HG03342 (cell line): ENCODE measurements at regions not wholly inside any gene's neighbourhood (a gene's known extent, or its start where the extent isn't known, plus 50 kb on each side); places are given as distances from the start of the nearest gene placed in this dataset.

Experiments
- ATAC-seq: cut with Tn5 transposase; IDR thresholded peaks from one replicate; pipeline ENCODE4 v1.9.1; 2021; ENCODE audit warnings: mild to moderate bottlenecking, moderate library complexity; ENCODE audit not compliant: unreplicated experiment

- ATAC-seq: no peak
Measured at GRCh38 chr2:71823526-71823925, 324.1 kb downstream of the CYP26B1 start.

GRCh38 chr2:71822463-71822862, 325.2 kb downstream of the CYP26B1 start:
- ATAC-seq: no peak

GRCh38 chr2:71821856-71822255, 325.8 kb downstream of the CYP26B1 start:
- ATAC-seq: no peak

GRCh38 chr2:71816815-71817214, 330.8 kb downstream of the CYP26B1 start:
- ATAC-seq: no peak

DNA sequence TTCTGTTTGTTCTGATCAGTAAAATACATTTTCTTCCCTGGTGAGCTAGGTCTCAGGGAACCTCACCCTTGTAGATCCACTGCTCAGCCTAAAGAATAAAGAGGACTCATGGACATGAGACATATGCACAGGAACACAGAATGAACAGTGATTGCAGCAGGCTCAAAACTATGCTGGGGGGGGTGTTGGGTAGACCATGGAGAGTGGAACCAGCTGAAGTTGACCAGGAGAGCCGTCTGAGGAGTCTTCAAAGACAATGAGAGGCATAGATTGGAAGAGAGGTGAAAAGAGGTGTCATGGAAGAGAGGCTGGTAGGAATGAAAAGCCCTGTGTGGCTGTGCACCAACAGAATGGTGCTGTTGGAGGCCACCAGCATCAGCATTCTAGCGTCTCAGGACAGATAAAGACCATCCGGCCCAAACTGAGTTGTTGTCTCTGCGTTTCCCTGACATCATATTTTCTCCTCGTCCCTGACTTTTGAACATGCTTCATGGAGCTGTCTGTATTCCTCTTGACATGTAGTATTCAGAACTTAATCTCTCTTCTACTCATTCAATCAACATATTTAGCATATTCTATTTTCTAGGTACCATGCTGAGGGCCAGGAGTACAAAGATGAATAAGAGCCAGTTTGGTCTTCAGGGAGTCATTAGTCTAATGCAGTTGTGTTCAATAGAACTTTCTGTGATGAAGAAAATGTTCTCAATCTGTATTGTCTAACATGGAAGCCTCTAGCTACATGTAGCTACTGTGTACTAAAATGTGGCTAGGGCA, 331.8 kb downstream of the CYP26B1 start:
- ATAC-seq: no peak

DNA sequence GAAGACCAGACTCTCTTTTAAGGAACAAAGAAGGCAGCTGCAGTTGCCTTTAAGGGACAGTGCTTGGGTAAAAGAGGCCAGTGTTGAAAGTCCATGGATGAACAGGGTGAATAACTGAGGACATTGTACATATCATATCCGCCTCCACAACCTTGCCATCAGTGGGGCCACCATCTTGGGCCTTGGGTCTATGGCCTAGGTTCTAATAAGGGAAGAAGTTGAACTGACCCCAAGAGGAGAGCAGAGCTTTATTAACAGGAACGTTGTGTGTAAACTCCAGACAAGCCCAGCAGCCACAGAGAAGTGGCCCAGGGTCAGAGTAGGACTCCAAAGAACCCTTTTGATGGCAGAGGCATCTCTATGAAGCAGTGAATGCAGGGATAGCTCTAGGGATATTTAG, 332.8 kb downstream of the CYP26B1 start:
- ATAC-seq: no peak

DNA sequence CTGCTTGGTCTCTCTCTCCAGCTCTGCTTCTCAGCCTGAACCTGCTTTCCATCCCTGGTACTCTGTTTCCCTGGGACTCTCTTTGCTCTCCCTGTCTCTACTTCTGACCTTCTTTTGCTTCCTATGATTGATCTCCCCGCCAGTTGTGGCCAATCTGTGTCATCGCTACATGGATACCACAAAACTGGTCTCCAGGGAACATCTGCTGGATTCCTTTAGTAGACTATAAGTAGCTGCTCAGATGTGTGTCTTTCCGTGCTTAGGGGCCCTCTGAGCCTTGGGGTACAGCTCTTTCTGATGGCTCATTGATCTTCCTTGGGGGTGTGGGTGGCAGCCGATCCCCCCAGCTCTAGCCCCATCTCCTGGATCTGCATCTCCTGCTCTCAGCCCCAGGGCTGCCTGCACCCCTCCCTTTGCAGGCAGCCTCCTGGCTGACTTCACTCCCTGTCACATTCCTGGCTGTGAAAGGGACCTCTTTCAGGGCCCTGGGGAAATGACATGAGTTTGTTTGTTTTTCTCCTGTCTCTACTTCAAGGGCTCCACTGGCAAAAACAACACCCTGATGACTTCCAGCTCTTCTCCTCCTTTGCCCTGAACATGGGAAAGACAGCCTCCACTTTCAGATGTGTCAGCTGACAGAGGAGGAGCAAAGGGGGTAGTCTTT, 333.7 kb downstream of the CYP26B1 start:
- ATAC-seq: no peak

DNA sequence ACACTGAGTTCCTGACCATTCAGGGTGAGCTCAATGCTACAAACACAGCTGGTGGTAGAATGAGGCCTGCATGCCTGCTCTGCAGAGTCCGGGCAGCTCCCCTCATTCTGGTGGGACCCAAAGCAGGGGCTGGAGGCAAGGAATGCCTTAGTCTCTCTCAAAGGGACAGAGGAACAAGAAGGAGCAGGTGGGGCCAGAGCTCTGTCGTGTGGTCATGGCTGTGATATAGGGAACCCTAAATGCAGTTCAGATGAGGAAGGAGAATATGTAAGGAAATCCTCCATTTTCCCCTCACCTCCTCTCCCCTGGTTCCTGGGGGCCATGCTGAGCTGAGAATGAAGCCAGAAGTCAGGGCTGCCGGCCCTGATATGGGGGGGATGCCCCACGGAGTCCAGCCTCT, 334.3 kb downstream of the CYP26B1 start:
- ATAC-seq: no peak

- no peak for ATAC-seq
Measured at GRCh38 chr2:71812736-71813135, 334.9 kb downstream of the CYP26B1 start.

DNA sequence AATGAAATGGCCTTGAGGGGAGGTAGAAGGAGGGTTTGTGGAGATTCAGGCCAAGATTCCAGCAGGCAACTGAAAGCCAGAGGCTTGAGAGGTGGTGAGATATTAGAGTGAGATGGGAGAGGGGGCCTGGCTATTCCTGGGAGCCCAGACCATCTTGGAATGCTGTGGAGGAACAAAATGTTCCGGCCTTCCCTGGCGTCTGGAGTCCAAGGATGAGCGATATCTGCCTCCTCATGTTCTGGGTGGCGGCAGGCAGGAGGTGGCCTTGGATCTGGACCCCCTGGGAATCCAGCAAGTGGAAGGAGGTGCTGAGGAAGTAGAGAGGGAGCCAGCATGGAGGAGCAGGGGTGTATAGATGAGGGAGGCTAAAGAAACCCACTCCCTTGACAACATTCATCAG, 335.9 kb downstream of the CYP26B1 start:
- no peak for ATAC-seq

- ATAC-seq: no peak
Measured at GRCh38 chr2:71811157-71811556, 336.5 kb downstream of the CYP26B1 start.

- no peak for ATAC-seq
Measured at GRCh38 chr2:71807581-71808451, 339.8 kb downstream of the CYP26B1 start.

DNA sequence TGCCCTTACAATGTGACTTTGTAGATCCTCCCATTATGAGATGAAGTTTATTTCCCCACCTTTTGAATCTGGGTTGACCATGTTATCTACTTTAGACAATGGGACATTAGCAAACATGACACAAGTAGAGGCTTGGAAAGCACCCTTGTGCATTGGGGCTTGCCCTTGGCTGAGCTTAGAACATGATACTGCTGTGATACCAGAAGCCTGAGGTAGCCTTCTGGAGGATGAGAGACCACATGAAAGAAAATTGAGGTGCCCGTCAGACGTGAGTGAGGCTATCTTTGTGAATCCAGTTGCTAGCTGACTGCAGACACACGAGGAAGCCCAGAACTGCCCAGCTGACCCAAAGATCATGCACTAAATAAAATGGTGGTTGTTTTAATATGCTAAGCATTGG, 341.2 kb downstream of the CYP26B1 start:
- no peak for ATAC-seq

DNA sequence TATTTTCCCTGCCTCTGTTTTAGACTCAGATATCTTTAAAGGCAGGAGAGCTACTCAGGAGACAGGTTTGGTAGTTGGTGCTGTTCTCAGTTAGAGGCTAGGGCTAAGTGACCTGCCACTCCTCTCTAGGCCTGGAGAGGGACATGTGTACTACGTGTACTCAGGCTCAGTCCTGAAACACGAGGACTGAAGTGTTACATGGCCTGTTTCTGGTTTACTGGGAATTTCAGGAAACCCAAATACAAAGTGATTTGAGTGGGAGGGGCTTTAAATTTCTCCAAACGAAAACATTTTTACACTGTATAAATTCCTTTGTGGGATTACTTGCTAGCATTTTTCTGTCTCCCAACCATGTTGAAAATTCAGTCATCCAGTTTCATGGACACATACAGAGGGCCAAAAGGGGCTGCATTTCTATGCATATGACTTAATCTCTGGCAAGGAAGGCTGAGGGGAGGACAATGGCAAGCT, 343.3 kb downstream of the CYP26B1 start:
- ATAC-seq: no peak

GRCh38 chr2:71803398-71803797, 344.3 kb downstream of the CYP26B1 start:
- no peak for ATAC-seq

DNA sequence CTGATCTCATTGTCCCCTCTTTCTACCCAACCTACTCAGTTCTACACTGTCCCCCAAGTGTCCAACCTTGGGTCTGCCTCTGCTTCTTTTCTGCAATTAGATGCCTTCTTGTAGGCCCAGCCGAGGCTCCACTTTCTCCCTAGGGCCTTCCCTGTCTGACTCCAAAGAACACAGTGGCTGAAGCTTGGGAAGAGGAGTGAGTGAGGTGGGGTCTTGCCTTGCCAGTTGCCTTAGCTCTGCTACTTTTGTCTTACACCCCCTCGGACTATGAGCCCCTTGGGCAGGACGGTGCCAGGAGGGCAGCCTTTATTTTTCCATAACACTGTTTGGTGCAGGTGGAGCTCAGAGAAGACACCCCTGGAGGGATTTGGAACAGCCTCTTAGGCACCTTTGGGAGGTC, 345.1 kb downstream of the CYP26B1 start:
- ATAC-seq: no peak

GRCh38 chr2:71801969-71802368, 345.7 kb downstream of the CYP26B1 start:
- no peak for ATAC-seq

DNA sequence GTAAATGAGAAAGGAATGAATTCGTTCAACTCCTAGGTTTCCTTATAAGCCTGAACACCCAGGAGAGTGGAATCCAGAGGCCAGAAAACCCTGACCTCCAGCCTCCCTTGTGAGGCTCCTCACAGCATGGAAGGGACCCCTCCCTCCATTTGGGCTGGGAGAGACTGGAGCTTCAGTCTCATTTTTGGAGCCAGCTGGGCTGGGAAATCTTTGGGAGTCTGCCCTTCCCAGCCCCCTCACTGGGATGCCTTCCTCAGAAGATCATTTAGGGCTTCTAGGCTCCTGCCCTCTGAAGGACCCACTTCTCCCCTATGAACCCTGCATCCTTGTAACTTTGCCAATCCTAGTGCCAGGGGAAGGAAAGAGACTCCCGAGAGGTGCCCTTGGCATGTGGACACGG, 346.1 kb downstream of the CYP26B1 start:
- no peak for ATAC-seq

- ATAC-seq: no peak
Measured at GRCh38 chr2:71800851-71801250, 346.8 kb downstream of the CYP26B1 start.

GRCh38 chr2:71800106-71800809, 346.9 kb downstream of the DYSF start:
- ATAC-seq: no peak

DNA sequence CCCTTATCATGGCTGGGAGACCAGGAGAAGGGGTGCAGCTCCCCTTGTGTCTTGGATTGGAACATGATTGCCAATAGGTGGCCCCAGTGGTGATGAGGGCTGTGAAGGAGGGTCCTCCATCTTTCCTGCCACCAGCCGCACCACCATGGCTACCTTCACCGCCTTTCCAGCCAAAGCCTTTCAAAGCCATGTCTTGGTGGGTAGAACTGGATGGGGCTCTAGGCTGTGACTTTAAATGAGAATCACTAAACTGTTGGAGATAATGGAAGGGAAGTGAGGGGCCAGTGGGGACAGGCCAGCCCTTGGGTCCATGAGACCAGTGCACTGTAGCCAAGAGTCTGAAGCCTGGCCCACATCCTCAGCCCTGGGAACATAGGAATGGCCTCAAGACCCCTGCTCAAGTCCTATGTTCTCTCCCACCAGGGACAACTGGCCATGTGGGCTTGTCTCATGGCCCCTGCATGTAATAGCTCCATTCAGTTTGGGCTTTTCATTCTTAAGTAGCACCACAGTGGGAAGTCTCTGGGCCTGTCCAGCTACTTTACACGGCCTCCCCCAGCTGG, 345.7 kb downstream of the DYSF start:
- ATAC-seq: no peak
